VCaP (cell line): ENCODE measurements at regions not wholly inside any gene's neighbourhood (a gene's known extent, or its start where the extent isn't known, plus 50 kb on each side); places are given as distances from the start of the nearest gene placed in this dataset.

Experiments
- H3K27ac ChIP-seq: fragments of 450-650 bp; 2 replicates; pipeline ENCODE4 v1.5.1; 2017
- TF ChIP-seq, protein P1 (sequence below): fragments of 450-650 bp; conservative IDR thresholded peaks from 2 replicates; pipeline ENCODE4 v1.5.1; 2017; ENCODE audit warnings: mild to moderate bottlenecking, moderate library complexity

DNA sequence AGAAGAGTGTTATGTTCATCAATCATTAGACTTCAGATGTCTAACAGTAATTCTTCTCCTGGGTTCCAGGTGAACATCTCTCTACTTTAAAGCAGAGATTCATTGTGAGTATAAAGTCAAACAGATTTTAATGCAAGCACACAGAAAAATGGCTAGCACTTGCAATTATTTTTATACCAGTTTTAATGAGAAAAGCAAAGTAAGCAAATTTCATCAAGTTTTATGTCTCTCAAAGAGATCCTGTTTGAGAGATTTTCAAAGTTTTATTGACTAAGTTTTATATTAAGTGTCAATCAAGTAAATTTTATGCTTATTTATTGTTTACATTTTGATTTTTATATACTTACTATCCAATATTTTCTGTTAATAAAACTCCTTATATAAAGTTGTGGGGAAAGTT is 1628.5 kb downstream of the HACE1 start:
- TF ChIP-seq, protein P1, sequence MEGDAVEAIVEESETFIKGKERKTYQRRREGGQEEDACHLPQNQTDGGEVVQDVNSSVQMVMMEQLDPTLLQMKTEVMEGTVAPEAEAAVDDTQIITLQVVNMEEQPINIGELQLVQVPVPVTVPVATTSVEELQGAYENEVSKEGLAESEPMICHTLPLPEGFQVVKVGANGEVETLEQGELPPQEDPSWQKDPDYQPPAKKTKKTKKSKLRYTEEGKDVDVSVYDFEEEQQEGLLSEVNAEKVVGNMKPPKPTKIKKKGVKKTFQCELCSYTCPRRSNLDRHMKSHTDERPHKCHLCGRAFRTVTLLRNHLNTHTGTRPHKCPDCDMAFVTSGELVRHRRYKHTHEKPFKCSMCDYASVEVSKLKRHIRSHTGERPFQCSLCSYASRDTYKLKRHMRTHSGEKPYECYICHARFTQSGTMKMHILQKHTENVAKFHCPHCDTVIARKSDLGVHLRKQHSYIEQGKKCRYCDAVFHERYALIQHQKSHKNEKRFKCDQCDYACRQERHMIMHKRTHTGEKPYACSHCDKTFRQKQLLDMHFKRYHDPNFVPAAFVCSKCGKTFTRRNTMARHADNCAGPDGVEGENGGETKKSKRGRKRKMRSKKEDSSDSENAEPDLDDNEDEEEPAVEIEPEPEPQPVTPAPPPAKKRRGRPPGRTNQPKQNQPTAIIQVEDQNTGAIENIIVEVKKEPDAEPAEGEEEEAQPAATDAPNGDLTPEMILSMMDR = no peak
- no peak overlapping the region for H3K27ac ChIP-seq

DNA sequence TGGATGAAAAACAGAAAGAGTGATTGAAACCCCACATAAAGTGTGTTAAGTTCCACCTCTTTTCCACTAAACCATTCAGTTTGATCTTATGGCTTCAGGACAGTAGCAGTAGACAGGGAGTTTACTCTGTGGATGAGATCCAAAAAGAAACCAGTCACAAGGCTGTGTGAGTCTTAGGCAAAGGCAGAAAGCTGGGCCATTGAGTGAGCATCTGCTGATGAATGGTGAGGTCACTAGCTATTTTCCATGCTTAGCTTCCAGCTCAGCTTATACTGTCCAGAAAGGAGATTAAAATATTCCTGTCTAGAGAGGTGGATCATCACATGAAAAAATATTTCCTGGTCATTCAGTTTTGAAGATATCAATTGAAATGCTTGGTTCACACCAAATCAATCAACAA is 1643.9 kb downstream of the HACE1 start:
- TF ChIP-seq, protein P1 = no peak
- no peak overlapping the region for H3K27ac ChIP-seq

DNA sequence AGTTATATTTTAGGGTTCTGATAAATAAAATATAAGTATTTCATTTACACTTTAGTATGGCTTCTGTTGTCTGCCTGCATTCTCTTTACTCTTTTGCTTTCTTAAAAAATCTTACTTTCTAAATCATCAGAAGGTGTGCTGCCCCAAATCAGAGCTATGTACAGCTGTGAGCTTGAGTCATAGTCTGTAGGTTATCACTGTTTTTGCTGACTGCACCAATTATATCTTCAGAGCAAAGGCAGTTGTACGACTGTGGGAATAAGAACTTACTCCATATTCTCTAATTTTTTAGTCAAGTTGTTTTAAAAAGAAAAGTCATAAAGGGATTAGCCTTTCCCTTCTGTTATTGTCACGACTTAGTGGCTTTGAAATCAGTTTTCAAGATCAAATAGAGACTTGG is 1649.0 kb downstream of the HACE1 start:
- TF ChIP-seq, protein P1 = no peak
- H3K27ac ChIP-seq = no peak overlapping the region

DNA sequence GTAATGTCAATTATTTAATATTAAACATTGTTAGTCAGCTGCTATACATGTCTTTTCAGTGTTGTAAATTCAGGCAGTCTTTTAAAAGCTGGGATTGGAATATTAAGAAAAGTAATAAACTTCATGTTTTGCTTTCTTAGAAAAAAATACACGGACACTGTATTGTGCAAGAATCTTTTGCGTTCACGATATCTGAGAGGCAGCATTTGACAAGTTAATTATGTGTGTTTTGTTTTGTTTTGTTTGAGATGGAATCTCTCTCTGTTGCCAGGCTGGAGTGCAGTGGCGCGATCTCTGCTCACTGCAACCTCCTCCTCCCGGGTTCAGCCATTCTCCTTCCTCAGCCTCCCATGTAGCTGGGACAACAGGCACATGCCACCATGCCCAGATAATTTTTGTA is 1661.3 kb downstream of the HACE1 start:
- TF ChIP-seq, protein P1 = no peak
- no peak overlapping the region for H3K27ac ChIP-seq

DNA sequence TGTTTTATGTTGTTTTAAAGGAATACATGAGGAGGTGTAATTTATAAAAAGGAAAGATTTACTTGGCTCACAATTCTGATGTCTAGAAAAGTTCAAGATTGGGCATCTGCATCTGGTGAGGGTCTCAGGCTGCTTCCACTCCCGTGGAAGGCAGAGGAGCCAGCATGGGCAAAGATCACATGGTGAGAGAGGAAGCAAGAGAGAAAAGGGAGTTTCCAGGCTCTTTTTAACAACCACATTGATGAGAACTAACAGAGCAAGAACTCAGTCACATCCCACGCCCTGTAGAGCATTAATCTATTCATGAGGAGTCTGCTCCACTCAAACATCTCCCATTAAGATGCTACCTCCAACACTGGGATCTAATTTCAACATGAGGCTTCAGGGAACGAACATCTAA is 1666.3 kb downstream of the HACE1 start:
- no peak overlapping the region for H3K27ac ChIP-seq
- TF ChIP-seq, protein P1 = no peak

DNA sequence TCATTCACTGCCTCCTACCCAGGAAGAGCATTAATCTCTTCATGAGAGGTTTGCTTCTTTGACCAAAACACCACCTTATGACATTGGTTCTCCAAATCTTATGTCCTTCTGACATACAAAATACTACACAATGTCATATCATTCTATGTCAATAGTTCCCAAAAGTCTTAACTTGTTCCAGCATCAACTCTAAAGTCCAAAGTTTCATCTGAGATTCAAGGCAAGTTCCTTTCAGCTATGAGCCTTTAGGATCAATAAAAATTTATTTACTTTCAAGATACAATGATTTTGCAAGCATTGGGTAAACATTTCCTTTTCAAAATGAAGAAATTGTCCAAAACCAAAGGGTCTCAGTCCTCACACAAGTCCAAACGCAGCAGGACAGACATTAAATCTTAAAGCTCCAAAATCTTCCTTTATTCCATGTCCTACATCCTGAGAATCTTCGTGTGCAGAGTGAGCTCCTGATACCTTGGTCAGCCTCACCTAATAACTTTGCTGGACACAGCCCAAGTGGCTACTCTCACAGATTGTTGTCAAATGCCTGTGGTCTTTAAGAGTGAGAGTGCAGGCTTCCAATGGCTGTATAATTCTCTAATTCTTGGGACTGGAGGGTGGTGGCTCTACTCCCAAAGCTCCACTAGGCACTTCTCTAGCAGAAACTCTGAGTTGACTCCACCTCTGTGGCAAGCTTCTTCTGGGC is 1668.2 kb downstream of the HACE1 start:
- H3K27ac ChIP-seq = no peak overlapping the region
- TF ChIP-seq, protein P1 = no peak

DNA sequence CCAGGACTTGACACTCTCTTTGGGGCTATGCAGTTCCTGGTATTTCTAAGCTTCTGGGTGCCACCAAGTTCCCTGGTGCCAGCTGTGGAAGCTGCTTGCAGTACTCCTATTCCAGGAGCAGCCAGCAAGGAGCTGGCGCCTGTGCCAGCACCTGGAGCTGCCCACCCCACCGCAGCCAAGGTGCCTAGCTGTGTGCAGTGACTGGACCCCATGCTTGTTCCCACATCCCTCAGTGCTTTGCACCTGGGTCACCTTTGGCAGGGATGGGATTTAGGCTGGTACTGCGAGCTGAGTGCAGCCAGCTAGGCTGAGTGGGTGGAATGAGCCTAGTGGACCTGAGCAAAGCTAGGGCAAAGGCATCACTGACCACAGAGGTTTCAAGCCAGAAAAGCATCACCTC is 1674.9 kb downstream of the HACE1 start:
- H3K27ac ChIP-seq = no peak overlapping the region
- TF ChIP-seq, protein P1 = no peak
